SH-SY5Y (cell line): ENCODE measurements at regions not wholly inside any gene's neighbourhood (a gene's known extent, or its start where the extent isn't known, plus 50 kb on each side); places are given as distances from the start of the nearest gene placed in this dataset.

Experiments used
- GATA2 ChIP-seq: IDR thresholded peaks from 2 replicates; pipeline ENCODE4 v1.6.1; 2011; ENCODE audit warnings: mild to moderate bottlenecking, low read depth, low read length
- GATA3 ChIP-seq: IDR thresholded peaks from 2 replicates; pipeline ENCODE4 v1.6.1; 2011; ENCODE audit warnings: low read depth, mild to moderate bottlenecking, low read length, moderate library complexity

DNA sequence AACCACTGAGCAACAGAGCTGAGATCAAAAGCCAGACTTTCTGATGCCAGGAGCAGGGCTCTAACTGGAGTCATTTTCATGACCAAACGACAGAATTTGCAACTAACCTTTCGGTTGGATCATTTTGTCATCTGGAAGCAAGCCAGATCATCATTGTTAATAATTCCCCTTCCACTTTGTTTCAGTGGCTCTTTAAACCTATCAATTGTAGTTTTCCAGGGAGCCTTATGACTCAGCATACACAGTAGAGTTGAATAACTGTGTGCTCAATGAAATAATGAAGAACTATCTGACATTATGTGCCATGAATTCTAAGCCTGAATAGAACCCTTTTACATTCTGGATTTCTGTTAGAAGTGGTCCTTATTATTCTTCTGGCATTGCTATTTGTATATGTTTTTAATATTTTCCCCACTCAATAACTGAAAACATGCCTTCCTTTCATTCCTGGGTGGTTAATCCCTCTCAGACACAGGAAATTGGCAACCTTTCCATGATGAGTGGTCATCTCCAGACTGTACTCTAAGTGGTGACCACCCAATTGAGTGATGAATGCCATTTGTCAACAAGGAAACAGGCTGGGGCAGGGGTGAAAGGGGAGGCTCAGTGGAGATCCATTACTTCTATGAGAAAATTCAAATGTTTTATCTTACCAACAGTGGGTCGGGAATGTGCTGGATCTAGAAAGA, 431.8 kb downstream of the BCOR start:
- TF ChIP-seq GATA2 (no peak), GATA3 (no peak)
